ENCODE measurements at regions not wholly inside any gene's neighbourhood (a gene's known extent, or its start where the extent isn't known, plus 50 kb on each side); places are given as distances from the start of the nearest gene placed in this dataset.
"Not testable (repeated sequence)": the region's sequence is repeated elsewhere in the genome, so short reads cannot be mapped to it uniquely, and the experiment has no call there.

GRCh38 chr20:30405061-30405460, 852.4 kb upstream of the DEFB115 start:
- not testable (repeated sequence) for DNase-seq

- not testable (repeated sequence) for DNase-seq
Observed at GRCh38 chr20:30405585-30405984, 851.9 kb upstream of the DEFB115 start.

DNA sequence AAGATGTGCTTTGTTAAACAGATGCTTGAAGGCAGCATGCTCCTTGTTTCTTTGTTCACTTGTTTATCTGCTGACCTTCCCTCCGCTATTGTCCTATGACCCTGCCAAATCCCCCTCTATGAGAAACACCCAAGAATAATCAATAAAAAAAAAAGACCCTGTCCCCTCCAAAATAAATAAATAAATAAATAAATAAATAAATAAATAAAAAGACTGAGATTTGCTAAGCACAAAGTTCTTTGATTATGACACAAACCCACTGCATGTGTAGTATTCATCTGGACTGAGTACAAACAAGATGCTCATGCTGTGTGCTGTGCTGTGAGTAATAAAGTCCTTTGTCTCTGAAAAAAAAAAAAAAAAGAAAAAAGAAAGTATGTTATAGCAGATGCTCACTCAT, 851.1 kb upstream of the DEFB115 start:
- DNase-seq, result not testable (repeated sequence)

DNA sequence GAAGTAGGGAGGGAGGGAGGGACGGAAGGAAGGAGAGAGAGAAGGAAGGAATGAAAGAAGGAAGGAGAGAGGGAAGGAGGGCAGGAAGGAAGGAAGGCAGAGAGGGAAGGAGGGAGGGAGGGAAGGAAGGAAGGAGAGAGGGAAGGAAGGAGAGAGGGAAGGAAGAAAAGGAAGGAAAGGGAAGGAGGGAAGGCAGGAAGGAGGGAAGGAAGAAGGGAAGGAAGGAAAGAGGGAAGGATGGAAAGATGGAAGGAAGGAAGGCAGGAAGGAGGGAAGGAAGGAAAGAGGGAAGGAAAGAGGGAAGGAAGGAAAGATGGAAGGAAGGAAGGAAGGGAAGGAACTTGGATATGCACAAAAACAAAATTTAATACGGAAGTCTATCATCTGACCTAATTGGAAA, 844.5 kb upstream of the DEFB115 start:
- no peak for DNase-seq

DNA sequence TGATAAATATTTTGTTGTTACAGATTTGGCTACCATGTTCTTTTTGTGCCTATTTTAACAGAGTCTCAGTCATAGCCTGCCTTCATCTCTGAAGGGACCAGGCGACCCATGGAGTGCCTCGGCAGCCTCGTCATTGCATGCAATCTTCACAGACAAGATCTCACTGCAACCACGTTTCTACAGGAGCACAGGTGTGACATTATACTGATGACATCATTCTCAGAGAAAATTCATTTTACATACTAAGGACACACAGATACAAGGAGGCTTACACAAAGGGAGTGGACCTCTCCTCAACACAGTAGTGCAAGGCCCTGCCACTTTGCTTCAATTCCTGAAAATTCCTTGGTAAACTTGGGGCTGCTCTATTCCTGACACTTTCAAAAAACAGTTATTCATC, 840.1 kb upstream of the DEFB115 start:
- not testable (repeated sequence) for DNase-seq

DNA sequence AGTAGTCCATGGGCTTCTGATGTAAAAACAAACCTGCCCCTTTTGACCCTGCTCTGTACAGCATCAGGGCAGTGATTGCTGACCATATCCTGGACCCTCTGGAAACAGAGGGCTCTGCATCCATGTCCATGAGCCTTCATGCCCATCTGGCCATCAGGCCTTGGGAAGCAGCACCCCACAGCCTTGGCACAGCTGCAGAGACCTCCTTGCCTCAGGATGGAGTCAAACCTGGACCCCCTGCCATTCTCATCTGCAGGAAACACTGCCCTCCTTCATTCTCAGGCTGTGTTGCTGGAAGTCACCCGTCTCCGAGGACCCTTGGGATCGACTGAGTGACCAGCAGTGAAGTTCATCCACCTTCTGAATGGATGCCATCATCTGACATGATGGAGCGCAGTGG, 839.1 kb upstream of the DEFB115 start:
- DNase-seq, result not testable (repeated sequence)

DNA sequence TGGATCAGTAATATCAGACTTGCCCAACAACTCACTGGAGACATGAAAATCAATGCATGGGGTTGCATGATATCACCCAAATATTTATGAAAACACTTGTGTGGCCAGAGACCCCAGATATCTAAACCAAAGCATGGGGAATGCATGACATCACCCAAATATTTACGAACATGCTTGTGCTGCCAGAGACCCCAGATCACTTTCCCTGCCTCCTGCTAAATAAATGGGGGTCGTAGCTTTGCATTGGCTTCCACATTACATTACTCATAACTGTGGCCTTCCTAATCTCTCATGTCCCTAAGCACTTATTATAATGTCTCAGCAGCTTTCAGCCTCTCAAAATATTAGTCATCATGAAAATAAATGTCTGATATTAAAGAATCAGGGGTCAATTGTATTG, 838.0 kb upstream of the DEFB115 start:
- DNase-seq, result no peak

DNA sequence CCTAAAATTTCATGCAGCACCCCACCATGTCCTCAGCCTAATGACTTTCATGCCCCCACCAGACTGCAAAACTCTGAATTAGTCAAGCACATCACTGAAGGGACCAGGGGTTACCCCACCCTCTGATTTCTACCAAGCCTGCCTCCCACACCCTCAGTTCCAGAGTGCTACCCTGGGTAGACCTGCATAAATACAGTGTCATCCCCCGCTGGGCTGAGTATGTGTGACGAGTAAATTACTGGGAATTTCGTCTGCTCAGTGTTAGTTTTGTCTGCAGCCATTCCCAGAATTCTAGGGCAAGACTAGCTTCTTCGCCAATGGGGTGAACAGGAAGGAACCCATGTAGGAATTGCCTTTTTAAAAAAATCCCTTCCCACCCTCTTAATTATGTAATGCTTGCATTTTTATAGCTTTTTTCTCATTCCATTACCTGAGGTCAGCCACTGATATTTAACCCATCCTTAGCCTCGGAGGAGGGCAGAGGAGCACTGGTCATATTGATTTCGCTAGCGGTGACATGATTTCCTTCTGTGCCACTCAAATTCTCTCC, 837.5 kb upstream of the DEFB115 start:
- not testable (repeated sequence) for DNase-seq

Data from activated CD4-positive, CD25-positive, alpha-beta regulatory T cell (primary cell).